GM21515 (cell line): ENCODE measurements at regions not wholly inside any gene's neighbourhood (a gene's known extent, or its start where the extent isn't known, plus 50 kb on each side); places are given as distances from the start of the nearest gene placed in this dataset.
"Not testable (repeated sequence)": the region's sequence is repeated elsewhere in the genome, so short reads cannot be mapped to it uniquely, and the experiment has no call there.

Source experiments
- ATAC-seq: cut with Tn5 transposase; IDR thresholded peaks from one replicate; pipeline ENCODE4 v1.9.1; 2021; ENCODE audit not compliant: unreplicated experiment

DNA sequence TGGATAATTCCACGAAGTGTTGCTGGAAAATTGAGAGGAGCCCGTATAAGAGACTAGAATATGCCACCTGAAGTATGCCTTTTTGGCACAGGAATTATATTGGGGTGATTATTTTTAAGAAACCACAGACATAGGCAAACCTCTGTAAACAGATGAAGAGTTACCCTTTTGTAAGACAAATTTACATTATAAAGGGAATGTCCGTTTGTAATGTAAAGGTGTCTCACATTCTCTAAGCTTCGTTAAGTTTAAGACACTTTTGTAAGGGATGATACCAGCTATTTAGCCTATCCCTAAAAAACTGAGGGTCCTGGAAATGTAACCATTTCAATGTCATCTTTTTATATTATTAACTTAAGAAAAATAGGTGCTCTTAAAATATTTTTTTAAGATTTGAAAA lies 432.8 kb upstream of the SYT4 start:
- no peak for ATAC-seq

DNA sequence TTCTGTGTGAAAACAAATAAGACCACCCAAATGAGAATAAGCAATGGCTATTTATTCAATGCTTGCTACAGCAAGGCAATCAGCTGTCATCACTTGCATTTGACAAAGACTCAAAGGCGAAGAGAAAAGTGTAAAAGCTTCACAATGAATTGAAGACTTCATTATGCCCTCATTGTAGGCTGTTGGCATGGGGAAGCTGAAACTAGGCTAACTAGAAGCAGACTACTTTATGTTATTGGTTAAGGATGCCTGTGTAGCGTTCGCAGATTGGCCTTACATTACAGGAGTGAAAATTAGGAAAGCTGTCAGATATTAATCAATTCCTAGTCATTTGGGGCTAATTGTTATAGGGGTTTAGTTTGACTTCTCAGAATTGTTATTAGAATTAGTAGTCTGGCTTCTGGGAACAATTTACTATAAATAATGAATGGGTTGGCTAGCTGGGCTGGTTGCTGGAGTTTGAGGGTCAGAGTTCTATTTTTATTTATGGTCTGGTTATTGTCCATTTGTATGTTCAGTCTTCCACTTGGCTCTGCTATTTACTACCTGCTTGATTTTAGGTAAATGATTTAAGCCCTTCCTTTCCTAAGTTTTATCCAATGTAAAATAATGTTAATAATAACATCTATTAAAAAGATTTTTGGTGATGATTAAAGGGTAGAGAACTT lies 437.2 kb upstream of the SYT4 start:
- no peak for ATAC-seq

- ATAC-seq, result no peak
These were observed 442.0 kb upstream of the SYT4 start for GRCh38 chr18:43719267-43719795.

DNA sequence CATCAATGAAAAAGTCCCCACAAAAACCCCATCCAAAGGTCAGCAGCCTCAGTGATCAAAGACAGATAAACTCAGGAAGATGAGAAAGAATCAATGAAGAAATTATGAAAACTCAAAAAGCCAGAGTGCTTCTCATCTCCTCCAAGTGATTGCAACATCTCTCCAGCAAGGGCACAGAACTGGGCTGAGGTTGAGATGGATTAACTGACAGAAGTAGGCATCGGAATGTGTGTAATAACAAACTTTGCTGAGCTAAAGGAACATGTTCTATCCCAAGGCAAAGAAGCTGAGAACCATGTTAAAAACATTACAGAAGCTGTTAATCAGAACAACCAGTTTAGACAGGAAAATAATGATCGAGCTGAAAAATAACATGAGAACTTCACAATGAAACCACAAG lies 442.8 kb upstream of the SYT4 start:
- ATAC-seq, result no peak

DNA sequence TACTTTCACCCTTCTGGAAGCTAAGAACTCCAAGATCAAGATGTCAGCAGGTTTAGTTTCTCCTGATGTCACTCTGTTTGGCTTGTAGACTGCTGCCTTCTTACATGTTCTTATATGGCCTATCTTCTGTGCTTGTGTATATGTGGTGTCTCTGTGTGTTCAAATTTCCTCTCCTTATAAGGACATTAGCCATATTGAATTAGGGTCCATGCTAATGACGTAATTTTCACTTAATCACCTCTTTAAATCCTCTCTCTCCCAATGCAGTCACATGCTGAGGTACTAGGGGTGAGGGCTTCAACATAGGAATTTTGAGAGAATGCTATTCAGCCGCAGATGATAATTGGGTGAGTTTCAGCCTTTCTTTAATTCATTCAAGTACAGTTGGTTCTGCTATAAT lies 458.3 kb upstream of the SYT4 start:
- ATAC-seq, result no peak

DNA sequence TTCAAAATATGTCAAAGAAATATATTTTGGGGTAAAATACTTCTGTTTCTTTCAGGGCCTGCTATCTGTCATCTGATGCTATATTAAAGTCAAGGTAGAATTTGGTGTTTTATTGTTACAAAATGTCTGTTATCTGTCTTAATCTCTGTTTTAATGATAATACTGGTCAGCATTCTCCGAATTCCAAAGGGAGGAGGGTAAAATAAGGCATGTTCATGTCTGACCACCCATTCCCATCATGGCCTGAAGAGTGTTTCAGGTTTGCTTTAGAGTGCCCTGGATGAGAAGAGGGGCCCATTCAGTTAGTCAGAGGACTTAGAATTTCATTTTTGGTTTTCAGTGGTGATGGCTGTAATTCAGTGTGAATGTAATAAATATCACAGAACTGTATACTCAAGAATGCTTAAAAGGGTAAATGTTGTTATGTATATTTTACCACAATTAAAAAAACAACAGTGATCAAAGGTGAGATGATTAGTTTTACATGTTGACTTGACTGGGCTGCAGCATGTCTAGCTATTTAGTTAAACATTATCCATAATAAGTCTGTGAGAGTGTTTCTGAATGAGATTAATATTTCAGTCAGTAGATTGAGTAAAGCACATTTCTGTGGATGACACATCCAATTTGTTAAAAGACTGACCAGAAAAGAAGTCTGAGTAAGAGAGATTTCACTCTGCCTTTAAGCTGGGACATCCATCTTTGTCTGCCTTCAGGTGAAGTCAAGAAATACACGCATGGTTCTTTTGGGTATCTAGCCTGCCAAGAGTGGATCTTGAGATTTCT lies 467.9 kb upstream of the SYT4 start:
- no peak for ATAC-seq

- ATAC-seq, result no peak
These were observed 473.9 kb upstream of the SYT4 start for GRCh38 chr18:43751203-43751602.

DNA sequence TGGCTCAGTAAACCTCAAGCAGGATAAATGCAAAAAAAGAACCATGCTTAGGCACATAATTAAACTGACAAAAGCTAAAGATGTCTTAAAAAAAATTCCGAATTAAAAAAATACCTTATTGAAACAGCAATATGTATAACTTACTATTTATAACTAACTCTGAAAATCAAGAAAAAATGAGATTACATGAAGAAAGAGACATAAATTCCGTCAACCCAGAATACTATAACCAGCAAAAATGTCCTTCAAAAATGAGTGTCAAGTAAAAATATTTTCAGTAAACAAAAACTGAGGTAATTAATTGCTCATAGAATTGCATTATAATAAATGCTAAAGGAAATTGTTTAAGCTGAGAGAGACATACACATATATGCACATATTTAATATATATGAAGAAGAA lies 474.5 kb upstream of the SYT4 start:
- no peak for ATAC-seq

DNA sequence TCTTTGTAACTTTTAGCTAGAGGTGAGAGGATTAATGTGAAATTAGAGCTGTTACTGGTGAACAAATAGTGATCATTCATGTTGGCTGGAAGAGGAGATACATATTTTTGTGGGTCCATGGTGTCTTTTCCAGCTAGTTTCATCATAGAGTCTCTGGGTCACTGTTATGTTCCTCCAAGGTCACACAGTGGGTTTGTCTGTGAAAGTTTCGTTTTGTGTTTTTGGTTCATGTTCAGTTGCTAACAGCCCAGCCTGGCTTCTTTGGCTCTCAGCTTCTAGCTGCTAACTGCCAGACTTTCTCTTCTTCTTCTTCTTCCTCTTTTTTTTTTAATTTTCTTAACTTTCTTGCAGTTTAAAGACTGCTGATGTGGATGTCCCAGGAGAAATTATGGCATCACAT lies 480.0 kb upstream of the SYT4 start:
- no peak for ATAC-seq

DNA sequence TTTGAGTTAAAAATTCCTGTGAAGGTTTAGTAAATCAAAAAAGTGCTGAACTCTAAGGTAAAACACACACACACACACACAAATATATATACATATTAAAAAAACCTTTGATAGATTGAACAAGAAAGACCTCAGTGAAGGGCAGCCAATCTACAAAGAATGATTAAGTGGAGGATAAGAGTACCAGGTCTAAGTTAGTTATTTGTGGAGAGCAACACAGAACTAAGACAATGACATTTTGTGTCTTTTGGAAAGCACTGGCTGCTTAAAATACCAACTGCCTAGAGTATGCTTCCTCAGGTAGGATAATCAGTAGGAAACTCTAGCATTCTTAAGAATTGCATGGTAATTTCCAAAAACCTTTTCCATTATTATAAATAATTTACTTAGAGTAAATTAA lies 481.4 kb upstream of the SYT4 start:
- ATAC-seq, result no peak

DNA sequence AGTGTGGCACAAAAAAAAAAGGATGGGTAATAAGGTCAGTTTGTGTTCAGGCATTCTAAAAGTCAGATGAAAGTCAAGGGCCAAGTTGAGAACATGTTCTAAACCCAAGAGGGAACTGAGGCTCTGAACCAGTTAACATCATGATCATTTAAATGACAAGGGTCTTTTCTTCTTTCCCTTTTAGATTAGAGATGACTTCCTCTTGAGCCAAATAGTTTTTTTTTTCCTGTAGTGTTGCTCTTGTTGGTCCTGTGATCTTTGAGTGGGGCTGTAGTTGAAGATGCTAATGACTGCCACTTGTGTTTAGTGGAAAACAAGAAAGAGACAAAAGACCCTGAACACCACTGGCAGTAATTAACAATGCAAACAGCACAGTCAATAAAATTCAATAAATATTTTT lies 482.7 kb upstream of the SYT4 start:
- no peak for ATAC-seq

DNA sequence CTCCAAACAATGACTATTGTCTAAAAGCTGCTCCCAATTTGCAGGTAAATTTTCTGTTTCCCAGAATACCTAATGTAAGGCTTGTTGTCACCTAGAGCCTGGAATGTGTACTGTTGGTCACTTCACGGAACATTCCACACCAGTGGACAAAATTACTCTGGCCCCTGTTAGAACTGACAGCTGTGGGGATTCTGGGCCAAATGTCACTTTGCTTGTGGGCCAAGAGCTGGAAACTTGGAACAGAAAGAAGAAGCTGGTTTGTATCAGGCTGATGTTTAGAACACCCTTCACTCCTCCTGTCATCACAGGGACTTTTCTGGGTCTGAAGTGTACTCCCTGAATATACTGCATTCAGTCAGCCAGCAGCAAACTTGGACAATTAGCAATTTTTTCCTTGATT lies 495.6 kb upstream of the SYT4 start:
- ATAC-seq, result no peak

- no peak for ATAC-seq
These were observed 497.2 kb upstream of the SYT4 start for GRCh38 chr18:43774497-43774896.

DNA sequence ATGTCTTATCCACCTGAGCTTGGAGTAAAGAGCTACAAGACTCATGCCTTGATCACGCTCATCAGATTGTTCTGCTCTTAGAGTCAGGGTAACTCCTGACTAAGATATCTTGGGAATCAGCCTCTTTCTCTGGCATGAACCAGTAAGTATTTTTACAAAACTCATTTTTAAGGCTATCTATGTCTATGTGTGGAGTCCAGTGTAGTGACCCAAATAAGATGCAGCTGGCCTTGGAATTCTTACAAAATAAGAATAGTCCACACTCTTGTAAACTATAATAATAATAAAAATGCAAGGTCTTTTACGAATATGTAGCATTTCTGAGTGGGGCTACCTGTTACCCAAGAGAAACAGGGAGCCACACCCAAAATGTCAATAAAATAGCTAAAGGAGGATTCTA lies 498.3 kb upstream of the SYT4 start:
- no peak for ATAC-seq

DNA sequence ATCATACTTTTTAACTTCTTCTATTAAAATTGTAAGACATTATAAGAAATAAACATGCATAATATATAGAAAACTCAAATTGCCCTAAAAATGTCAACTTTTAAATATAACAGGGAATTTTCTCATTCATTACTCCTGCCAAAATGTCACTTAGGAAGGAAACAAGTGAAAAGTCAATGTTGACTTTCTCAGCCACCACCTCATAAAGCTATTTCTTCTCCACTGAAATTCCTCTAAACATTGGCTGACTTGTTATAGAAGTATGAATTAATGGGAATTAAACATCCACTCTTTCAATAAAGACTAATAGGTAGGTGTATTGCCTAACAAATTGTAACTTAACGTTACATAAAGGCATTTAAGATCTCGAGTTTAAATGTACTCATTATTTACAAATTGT lies 499.7 kb upstream of the SYT4 start:
- no peak for ATAC-seq

- no peak for ATAC-seq
These were observed 500.5 kb upstream of the SYT4 start for GRCh38 chr18:43777636-43778304.

DNA sequence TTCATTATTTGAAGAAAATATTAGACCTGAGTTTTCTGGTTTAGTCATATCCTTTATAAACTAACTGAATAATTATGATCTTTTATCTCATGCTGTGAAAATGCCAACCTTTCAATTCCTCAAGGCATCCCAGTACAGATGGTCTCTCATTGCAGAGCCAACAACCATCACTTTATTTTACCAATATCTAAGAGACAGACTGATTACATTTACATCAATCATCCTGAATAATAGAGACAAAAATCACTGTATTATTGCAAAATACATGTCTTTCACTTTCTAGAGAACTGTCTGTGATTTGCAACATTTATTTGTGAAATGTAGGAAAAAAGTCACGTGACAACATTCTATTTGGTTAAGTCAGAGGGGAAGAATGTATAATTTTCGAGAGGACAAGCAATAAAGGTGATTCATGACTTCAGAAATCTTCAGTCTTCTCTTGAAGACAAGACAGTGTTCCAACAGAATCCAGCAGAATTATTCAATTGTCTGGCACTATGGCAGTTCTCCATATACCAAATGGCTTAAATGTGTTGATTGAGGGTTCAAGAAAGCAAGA lies 503.6 kb upstream of the SYT4 start:
- ATAC-seq, result no peak

DNA sequence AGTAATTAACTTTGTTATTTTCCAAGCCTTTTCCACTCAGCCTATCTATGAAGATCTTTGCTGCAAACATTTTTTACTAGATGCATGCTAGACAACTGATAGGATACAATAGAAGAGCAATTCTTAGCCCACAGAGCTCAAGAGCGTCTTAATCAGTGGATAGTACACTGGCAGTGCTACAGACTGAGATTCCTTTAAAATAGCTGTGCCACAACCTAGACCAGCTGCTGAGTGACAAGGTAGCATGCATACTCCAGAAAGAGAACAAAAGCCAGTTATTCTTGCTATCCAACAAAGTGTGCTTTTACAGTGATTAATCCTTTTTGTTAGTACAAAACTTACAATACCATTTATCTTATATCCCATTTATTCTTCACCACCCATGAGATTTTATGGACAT lies 507.9 kb upstream of the SYT4 start:
- no peak for ATAC-seq

DNA sequence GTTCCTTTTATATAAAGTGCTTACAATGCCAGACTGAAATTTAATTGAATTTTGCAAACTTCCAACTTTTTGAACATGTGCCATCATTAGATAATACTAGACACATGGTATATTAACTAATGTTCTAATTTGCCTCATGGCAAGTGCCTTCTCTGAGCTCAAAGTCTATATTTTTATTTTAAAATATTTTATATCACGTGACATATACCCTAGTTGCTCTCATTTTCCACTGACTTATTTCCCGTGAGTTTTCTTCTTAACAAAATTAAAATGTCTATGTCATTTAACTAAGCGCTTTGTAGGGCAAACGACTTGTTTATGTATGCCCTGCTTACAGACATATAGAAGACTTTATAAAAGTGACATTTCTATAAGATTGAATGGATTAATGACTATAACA lies 509.6 kb upstream of the SYT4 start:
- ATAC-seq, result no peak

DNA sequence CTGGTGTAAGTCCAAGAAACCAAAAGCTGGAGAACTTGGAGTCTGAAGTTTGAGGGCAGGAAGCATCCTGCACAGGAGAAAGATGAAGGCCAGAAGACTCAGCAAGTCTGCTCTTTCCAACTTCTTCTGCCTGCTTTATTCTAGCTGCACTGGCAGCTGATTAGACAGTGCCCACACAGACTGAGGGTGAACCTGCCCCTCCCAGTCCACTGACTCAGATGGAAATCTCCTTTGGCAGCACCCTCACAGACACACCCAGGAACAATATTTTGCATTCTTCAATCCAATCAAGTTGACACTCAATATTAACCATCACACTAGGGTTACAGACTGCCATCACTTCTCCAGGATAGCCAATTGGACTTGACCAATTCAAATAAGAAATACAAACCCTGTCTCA lies 510.4 kb upstream of the SYT4 start:
- ATAC-seq, result not testable (repeated sequence)

DNA sequence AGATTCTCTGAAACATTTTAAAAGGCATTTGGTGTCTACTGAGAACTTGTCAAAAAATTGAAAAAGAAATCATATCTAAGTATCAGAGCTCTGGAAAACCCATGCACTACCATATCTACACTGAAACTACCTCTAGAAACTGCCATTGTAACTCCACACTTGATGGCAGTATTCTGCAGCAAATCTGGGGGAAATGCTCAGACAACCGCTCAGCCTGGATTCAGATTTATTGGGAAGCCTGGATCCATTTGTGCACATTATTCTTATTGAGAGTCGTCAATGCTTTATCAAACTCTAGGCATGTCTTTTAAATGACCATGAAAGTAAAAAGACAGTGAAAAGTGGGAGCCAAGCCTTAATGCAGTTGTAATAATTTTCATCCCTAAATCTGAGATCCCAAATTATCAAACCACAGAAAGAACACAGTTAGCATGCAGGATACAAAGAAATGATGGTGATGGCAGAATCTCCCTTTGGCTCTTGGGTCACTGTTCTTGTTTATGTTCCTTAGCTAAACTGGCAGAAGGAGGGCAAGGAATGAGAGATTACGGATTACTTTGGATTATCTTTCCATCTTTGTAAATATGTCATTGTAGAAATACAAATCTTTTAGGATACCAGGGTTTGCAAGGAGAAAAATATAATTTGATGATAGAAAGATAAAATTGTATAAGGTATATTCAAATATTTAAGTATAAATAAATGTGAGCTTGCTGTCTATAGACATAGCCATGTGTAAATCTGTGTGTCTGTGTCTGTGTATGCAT lies 512.1 kb upstream of the SYT4 start:
- ATAC-seq, result no peak
